GM04503 (cell line): ENCODE measurements at regions not wholly inside any gene's neighbourhood (a gene's known extent, or its start where the extent isn't known, plus 50 kb on each side); places are given as distances from the start of the nearest gene placed in this dataset.

Experiments used
- DNase-seq: peaks from one replicate; pipeline ENCODE4 v3.0.0-alpha.2; 2012; ENCODE audit warnings: low read depth

GRCh38 chr2:168378960-168379669 lies 77.0 kb upstream of the CERS6 start:
- DNase-seq, result no peak

- DNase-seq, result no peak
These were observed 75.6 kb upstream of the CERS6 start for GRCh38 chr2:168380500-168380899.

GRCh38 chr2:168392024-168392423 lies 64.0 kb upstream of the CERS6 start:
- DNase-seq, result no peak

- no peak for DNase-seq
These were observed 63.3 kb upstream of the CERS6 start for GRCh38 chr2:168392797-168393196.

GRCh38 chr2:168394262-168394661 lies 61.8 kb upstream of the CERS6 start:
- DNase-seq, result no peak

GRCh38 chr2:168396131-168396530 lies 59.9 kb upstream of the CERS6 start:
- DNase-seq, result no peak

GRCh38 chr2:168397629-168398028 lies 58.4 kb upstream of the CERS6 start:
- no peak for DNase-seq

- DNase-seq, result no peak
These were observed 55.0 kb upstream of the CERS6 start for GRCh38 chr2:168401048-168401556.

- DNase-seq, result no peak
These were observed 54.3 kb upstream of the CERS6 start for GRCh38 chr2:168401771-168402170.

GRCh38 chr2:168402531-168402930 lies 53.5 kb upstream of the CERS6 start:
- DNase-seq, result no peak

- no peak for DNase-seq
These were observed 52.3 kb upstream of the CERS6 start for GRCh38 chr2:168403736-168404135.

- DNase-seq, result no peak
These were observed 51.3 kb upstream of the CERS6 start for GRCh38 chr2:168404764-168405163.
